Ovary (tissue), 3 donors: ENCODE measurements at regions not wholly inside any gene's neighbourhood (a gene's known extent, or its start where the extent isn't known, plus 50 kb on each side); places are given as distances from the start of the nearest gene placed in this dataset.

Source experiments
- EP300 ChIP-seq: sonication (generic); formaldehyde crosslinking; IDR thresholded peaks from one replicate; pipeline ENCODE4 v1.6.1; 2017; ENCODE audit warnings: antibody characterized with exemption
- POLR2A ChIP-seq: fragments of 450-650 bp; IDR thresholded peaks from one replicate; pipeline ENCODE4 v1.6.1; 2017; ENCODE audit warnings: antibody characterized with exemption, mild to moderate bottlenecking, moderate library complexity
- TF ChIP-seq, protein P1 (sequence below), 3 donors: fragments of 450-650 bp in 2 of 3; fragments of 200-600 bp in 1 of 3; IDR thresholded peaks; one replicate each; pipeline versions ENCODE4 v1.5.1 to v1.8.0; 2016 to 2022; ENCODE audit warnings: antibody characterized with exemption in 3 of 3, mild to moderate bottlenecking in 1 of 3
- donor health status: DM: no; HTN: no; CAD: no.

GRCh38 chr7:155218276-155219153 is 79.2 kb upstream of the INSIG1 start:
- TF ChIP-seq EP300 (no peak), POLR2A (no peak)
- TF ChIP-seq, protein P1, sequence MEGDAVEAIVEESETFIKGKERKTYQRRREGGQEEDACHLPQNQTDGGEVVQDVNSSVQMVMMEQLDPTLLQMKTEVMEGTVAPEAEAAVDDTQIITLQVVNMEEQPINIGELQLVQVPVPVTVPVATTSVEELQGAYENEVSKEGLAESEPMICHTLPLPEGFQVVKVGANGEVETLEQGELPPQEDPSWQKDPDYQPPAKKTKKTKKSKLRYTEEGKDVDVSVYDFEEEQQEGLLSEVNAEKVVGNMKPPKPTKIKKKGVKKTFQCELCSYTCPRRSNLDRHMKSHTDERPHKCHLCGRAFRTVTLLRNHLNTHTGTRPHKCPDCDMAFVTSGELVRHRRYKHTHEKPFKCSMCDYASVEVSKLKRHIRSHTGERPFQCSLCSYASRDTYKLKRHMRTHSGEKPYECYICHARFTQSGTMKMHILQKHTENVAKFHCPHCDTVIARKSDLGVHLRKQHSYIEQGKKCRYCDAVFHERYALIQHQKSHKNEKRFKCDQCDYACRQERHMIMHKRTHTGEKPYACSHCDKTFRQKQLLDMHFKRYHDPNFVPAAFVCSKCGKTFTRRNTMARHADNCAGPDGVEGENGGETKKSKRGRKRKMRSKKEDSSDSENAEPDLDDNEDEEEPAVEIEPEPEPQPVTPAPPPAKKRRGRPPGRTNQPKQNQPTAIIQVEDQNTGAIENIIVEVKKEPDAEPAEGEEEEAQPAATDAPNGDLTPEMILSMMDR (IDR thresholded peaks at IDR 0.05), result no peak
